HK-2 (cell line): ENCODE measurements at regions not wholly inside any gene's neighbourhood (a gene's known extent, or its start where the extent isn't known, plus 50 kb on each side); places are given as distances from the start of the nearest gene placed in this dataset.

Experiments used
- DNase-seq: peaks from one replicate; pipeline ENCODE4 v3.0.0-alpha.2; 2018; ENCODE audit not compliant: unreplicated experiment

DNA sequence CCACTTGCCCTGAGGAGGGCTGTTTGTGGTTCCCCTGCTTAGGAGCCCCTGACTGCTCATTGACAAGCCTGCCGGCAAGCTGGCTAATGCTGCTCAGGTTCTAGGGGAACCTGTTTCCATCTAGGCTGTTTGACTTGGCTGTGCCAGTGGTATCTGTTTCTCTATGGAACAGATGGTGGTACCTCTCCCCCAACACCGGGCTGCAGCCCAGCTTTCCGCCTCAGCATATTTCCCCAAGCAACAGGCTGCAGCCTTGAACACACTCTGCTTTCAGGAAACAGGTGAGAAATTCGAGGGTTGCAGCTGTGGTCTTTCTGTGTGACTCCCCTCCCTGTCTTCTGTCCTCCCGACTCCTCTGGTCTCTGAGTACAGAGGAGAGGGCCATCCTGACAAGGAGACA, 132.3 kb downstream of the TMEM132E start:
- DNase-seq, result no peak

- DNase-seq, result no peak
Measured at GRCh38 chr17:34710226-34710625, 130.8 kb downstream of the TMEM132E start.

- no peak for DNase-seq
Measured at GRCh38 chr17:34709158-34709754, 129.9 kb downstream of the TMEM132E start.

GRCh38 chr17:34706029-34706428, 126.6 kb downstream of the TMEM132E start:
- peak; percentile 11 for DNase-seq

GRCh38 chr17:34703533-34703932, 124.2 kb downstream of the TMEM132E start:
- DNase-seq, result peak; percentile 43

DNA sequence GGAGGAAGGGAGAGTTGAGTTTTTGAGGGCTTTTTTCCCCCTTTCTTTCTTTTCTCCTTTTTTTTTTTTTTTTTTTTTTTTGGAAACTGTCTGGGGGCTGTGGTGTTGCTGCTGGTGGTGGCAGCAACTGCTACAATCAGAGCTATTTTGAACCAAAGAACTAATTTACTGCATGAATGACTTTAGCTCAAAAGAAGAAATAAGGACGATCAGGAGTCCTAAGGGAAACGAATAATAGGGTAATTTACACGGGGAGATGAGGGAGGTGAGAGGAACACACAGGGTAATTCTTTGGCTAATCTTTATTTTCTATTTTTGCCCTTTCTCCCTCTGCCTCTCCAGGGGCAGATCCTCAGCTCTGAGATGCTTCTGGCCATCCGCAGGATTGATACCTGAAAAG, 119.8 kb downstream of the TMEM132E start:
- no peak for DNase-seq

DNA sequence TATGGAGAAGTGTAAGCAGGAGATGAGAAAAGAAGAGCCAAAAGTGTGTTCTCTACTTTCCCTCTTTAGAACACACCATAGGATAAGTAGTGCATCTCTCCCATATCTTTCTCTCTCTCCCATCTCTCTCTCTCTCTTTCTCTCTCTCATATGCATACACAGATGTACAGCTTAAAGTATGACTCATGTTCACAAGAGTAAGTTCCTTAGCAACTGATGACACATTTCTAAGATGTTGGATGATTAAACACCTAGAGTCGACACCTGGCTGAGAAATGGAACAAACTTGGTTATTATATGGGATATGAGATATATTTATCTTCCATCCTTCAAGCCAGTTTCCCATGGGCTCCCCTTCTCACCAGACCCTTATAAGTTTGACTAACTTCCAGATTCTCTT, 113.5 kb downstream of the TMEM132E start:
- DNase-seq, result no peak
